ENCODE measurements at regions not wholly inside any gene's neighbourhood (a gene's known extent, or its start where the extent isn't known, plus 50 kb on each side); places are given as distances from the start of the nearest gene placed in this dataset.

- H3K4me3 ChIP-seq: no peak overlapping the region
- no peak for TF ChIP-seq CTCF (IDR thresholded peaks at IDR 0.05)
- no peak overlapping the region for H3K27ac ChIP-seq
- no peaks in the 10 kb centered on the region for H3K9me3 ChIP-seq
- intact Hi-C loops (cut with DNase I): no loop called here
- H3K27me3 ChIP-seq (ENCODE audit: low read depth): no peaks in the 10 kb centered on the region
- DNase-seq: no peak
- ATAC-seq: no peak
- H3K36me3 ChIP-seq: no peaks in the 10 kb centered on the region
- no peaks in the 10 kb centered on the region for H3K4me1 ChIP-seq
Observed at GRCh38 chr12:30142301-30142700, 358.6 kb upstream of the TMTC1 start.

GRCh38 chr12:30138483-30138882 lies 354.7 kb upstream of the TMTC1 start:
- Histone ChIP-seq H3K27ac (no peak overlapping the region), H3K27me3 (ENCODE audit: low read depth) (no peaks in the 10 kb centered on the region), H3K4me3 (no peak overlapping the region), H3K9me3 (no peaks in the 10 kb centered on the region), H3K4me1 (no peaks in the 10 kb centered on the region), H3K36me3 (no peaks in the 10 kb centered on the region)
- TF ChIP-seq CTCF (IDR thresholded peaks at IDR 0.05): no peak
- intact Hi-C loops (cut with DNase I): no loop called here
- ATAC-seq (no peak), DNase-seq (no peak)

- intact Hi-C loops (cut with DNase I): no loop called here
Observed at GRCh38 chr12:30136696-30137095, 353.0 kb upstream of the TMTC1 start.

GRCh38 chr12:30135776-30136175 lies 352.0 kb upstream of the TMTC1 start:
- TF ChIP-seq CTCF (IDR thresholded peaks at IDR 0.05): no peak
- no peak for DNase-seq
- Histone ChIP-seq H3K27me3 (ENCODE audit: low read depth) (no peaks in the 10 kb centered on the region), H3K36me3 (no peaks in the 10 kb centered on the region), H3K4me3 (no peak overlapping the region), H3K27ac (no peak overlapping the region), H3K9me3 (no peaks in the 10 kb centered on the region), H3K4me1 (no peaks in the 10 kb centered on the region)
- intact Hi-C loops (cut with DNase I): no loop called here
- no peak for ATAC-seq

More at GRCh38 chr12:30136696-30137095, 353.0 kb upstream of the TMTC1 start:
- no peaks in the 10 kb centered on the region for H3K27me3 ChIP-seq (ENCODE audit: low read depth)
- ATAC-seq: no peak
- no peak overlapping the region for H3K27ac ChIP-seq
- no peak for TF ChIP-seq CTCF (IDR thresholded peaks at IDR 0.05)
- no peaks in the 10 kb centered on the region for H3K36me3 ChIP-seq
- no peak overlapping the region for H3K4me3 ChIP-seq
- H3K9me3 ChIP-seq: no peaks in the 10 kb centered on the region
- H3K4me1 ChIP-seq: no peaks in the 10 kb centered on the region
- DNase-seq: no peak

GRCh38 chr12:30134229-30134628 lies 350.5 kb upstream of the TMTC1 start:
- Histone ChIP-seq H3K4me3 (no peak overlapping the region), H3K27me3 (ENCODE audit: low read depth) (no peaks in the 10 kb centered on the region), H3K36me3 (no peaks in the 10 kb centered on the region), H3K27ac (no peak overlapping the region), H3K9me3 (no peaks in the 10 kb centered on the region), H3K4me1 (no peaks in the 10 kb centered on the region)
- DNase-seq (no peak), ATAC-seq (no peak)
- TF ChIP-seq CTCF (IDR thresholded peaks at IDR 0.05): no peak
- intact Hi-C loops (cut with DNase I): no loop called here

- no peak for TF ChIP-seq CTCF (IDR thresholded peaks at IDR 0.05)
- no peak for DNase-seq
- ATAC-seq: no peak
- H3K4me3 ChIP-seq: no peak overlapping the region
- intact Hi-C loops (cut with DNase I): no loop called here
- no peaks in the 10 kb centered on the region for H3K36me3 ChIP-seq
- no peaks in the 10 kb centered on the region for H3K9me3 ChIP-seq
- no peaks in the 10 kb centered on the region for H3K27me3 ChIP-seq (ENCODE audit: low read depth)
- H3K4me1 ChIP-seq: no peaks in the 10 kb centered on the region
- no peak overlapping the region for H3K27ac ChIP-seq
Observed at GRCh38 chr12:30126944-30127343, 343.2 kb upstream of the TMTC1 start.

Measured in lower lobe of right lung (tissue), 2 donors.